ENCODE measurements at regions not wholly inside any gene's neighbourhood (a gene's known extent, or its start where the extent isn't known, plus 50 kb on each side); places are given as distances from the start of the nearest gene placed in this dataset.

DNA sequence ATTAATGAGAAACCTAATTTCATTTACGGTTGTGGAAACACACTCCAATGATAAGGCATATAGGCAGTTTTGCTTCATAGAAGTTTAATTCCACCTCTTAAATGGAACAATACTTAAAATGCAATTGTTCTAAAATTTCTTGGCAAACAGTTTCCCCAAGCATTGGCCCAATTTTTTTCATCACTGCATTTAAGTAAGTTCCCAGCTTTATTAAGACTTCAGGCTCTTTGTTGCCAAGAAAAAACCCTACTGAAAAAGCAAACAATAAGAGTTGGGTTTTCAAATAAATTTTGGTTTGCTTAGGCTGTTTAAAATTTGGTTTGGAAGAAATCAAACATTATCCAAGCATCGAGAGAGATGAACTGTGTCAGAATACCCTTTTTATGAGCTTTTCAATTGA is 690.9 kb upstream of the NRSN1 start (continued):
- TF ChIP-seq, protein P1, sequence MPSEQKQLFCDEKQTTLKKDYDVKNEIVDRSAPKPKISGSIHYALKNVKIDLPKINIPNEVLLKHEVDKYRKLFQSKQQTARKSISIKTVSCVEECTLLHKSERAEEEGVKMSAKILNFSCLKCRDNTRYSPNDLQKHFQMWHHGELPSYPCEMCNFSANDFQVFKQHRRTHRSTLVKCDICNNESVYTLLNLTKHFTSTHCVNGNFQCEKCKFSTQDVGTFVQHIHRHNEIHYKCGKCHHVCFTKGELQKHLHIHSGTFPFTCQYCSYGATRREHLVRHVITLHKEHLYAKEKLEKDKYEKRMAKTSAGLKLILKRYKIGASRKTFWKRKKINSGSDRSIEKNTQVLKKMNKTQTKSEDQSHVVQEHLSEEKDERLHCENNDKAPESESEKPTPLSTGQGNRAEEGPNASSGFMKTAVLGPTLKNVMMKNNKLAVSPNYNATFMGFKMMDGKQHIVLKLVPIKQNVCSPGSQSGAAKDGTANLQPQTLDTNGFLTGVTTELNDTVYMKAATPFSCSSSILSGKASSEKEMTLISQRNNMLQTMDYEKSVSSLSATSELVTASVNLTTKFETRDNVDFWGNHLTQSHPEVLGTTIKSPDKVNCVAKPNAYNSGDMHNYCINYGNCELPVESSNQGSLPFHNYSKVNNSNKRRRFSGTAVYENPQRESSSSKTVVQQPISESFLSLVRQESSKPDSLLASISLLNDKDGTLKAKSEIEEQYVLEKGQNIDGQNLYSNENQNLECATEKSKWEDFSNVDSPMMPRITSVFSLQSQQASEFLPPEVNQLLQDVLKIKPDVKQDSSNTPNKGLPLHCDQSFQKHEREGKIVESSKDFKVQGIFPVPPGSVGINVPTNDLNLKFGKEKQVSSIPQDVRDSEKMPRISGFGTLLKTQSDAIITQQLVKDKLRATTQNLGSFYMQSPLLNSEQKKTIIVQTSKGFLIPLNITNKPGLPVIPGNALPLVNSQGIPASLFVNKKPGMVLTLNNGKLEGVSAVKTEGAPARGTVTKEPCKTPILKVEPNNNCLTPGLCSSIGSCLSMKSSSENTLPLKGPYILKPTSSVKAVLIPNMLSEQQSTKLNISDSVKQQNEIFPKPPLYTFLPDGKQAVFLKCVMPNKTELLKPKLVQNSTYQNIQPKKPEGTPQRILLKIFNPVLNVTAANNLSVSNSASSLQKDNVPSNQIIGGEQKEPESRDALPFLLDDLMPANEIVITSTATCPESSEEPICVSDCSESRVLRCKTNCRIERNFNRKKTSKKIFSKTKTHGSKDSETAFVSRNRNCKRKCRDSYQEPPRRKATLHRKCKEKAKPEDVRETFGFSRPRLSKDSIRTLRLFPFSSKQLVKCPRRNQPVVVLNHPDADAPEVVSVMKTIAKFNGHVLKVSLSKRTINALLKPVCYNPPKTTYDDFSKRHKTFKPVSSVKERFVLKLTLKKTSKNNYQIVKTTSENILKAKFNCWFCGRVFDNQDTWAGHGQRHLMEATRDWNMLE (tag by site-specific recombination; conservative IDR thresholded peaks at IDR 0.05; ENCODE audit: low read depth): no peak
- TF ChIP-seq ZNF623 (tag by site-specific recombination; IDR thresholded peaks at IDR 0.05) (no peak), ZNF266 (tag by site-specific recombination; IDR thresholded peaks at IDR 0.05; ENCODE audit: low read depth) (no peak), ZNF664 (tag by site-specific recombination; IDR thresholded peaks at IDR 0.05) (no peak), ZNF214 (tag by site-specific recombination; IDR thresholded peaks at IDR 0.05; ENCODE audit: borderline replicate concordance) (no peak), ZNF10 (tag by site-specific recombination; IDR thresholded peaks at IDR 0.05) (no peak), ZNF658 (tag by site-specific recombination; IDR thresholded peaks at IDR 0.05) (no peak)
- TF ChIP-seq, protein P2, sequence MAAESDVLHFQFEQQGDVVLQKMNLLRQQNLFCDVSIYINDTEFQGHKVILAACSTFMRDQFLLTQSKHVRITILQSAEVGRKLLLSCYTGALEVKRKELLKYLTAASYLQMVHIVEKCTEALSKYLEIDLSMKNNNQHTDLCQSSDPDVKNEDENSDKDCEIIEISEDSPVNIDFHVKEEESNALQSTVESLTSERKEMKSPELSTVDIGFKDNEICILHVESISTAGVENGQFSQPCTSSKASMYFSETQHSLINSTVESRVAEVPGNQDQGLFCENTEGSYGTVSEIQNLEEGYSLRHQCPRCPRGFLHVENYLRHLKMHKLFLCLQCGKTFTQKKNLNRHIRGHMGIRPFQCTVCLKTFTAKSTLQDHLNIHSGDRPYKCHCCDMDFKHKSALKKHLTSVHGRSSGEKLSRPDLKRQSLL (tag by site-specific recombination; IDR thresholded peaks at IDR 0.05): no peak
- TF ChIP-seq, protein P3, sequence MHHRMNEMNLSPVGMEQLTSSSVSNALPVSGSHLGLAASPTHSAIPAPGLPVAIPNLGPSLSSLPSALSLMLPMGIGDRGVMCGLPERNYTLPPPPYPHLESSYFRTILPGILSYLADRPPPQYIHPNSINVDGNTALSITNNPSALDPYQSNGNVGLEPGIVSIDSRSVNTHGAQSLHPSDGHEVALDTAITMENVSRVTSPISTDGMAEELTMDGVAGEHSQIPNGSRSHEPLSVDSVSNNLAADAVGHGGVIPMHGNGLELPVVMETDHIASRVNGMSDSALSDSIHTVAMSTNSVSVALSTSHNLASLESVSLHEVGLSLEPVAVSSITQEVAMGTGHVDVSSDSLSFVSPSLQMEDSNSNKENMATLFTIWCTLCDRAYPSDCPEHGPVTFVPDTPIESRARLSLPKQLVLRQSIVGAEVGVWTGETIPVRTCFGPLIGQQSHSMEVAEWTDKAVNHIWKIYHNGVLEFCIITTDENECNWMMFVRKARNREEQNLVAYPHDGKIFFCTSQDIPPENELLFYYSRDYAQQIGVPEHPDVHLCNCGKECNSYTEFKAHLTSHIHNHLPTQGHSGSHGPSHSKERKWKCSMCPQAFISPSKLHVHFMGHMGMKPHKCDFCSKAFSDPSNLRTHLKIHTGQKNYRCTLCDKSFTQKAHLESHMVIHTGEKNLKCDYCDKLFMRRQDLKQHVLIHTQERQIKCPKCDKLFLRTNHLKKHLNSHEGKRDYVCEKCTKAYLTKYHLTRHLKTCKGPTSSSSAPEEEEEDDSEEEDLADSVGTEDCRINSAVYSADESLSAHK (tag by site-specific recombination; IDR thresholded peaks at IDR 0.05): no peak
- TF ChIP-seq, protein P4, sequence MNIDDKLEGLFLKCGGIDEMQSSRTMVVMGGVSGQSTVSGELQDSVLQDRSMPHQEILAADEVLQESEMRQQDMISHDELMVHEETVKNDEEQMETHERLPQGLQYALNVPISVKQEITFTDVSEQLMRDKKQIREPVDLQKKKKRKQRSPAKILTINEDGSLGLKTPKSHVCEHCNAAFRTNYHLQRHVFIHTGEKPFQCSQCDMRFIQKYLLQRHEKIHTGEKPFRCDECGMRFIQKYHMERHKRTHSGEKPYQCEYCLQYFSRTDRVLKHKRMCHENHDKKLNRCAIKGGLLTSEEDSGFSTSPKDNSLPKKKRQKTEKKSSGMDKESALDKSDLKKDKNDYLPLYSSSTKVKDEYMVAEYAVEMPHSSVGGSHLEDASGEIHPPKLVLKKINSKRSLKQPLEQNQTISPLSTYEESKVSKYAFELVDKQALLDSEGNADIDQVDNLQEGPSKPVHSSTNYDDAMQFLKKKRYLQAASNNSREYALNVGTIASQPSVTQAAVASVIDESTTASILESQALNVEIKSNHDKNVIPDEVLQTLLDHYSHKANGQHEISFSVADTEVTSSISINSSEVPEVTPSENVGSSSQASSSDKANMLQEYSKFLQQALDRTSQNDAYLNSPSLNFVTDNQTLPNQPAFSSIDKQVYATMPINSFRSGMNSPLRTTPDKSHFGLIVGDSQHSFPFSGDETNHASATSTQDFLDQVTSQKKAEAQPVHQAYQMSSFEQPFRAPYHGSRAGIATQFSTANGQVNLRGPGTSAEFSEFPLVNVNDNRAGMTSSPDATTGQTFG (tag by site-specific recombination; IDR thresholded peaks at IDR 0.05; ENCODE audit: borderline replicate concordance): no peak

DNA sequence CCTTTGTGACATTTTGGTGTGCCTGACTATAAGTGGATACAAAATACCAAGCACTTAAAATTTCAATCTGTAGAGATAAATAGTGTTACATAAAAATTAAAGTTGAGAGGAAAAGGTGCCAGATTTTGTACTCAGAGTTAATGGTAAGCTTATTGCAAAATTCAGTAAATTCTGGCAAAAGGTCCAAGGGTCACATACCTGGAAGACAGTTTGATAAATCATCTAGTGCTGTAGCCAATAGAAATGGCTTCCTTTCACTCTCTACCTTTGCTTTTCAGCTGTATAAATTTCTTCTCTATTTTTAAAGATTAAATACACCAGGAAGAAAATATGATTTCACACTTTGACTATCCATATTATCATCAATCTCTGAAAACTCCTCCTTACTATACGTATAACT is 690.2 kb upstream of the NRSN1 start:
- POLR2A ChIA-PET: no interaction called here
- no peaks in the 10 kb centered on the region for H3K36me3 ChIP-seq (ENCODE audit: control insufficient read depth in 2 of 2, insufficient read depth in 1 of 2, low read length in 2 of 2)
- CTCF ChIA-PET: interaction anchor here (0.6 to 1.5 kb wide), 2 partner anchors 21 to 120 kb away, joined by 4 read pairs; no protein-coding TSS in a partner anchor
- no peaks in the 10 kb centered on the region for H3K4me1 ChIP-seq (ENCODE audit: control insufficient read depth, insufficient read depth, low read length)
- H3K9me3 ChIP-seq (ENCODE audit: control insufficient read depth, insufficient read depth, low read depth, low read length): no peaks in the 10 kb centered on the region
- TF ChIP-seq ZNF302 (tag by site-specific recombination; IDR thresholded peaks at IDR 0.05; ENCODE audit: low read depth): no peak
- no peak for TF ChIP-seq HOXA7 (CRISPR knock-in tag; IDR thresholded peaks at IDR 0.05; ENCODE audit: borderline replicate concordance)
- no peak for TF ChIP-seq GFI1B (tag by site-specific recombination; IDR thresholded peaks at IDR 0.05)
- TF ChIP-seq ZNF175 (tag by site-specific recombination; IDR thresholded peaks at IDR 0.05): no peak
- no peak for TF ChIP-seq ZNF596 (tag by site-specific recombination; IDR thresholded peaks at IDR 0.05)
- TF ChIP-seq ZNF138 (tag by site-specific recombination; IDR thresholded peaks at IDR 0.05; ENCODE audit: borderline replicate concordance): no peak
- no peak for TF ChIP-seq ZBTB8A (tag by site-specific recombination; IDR thresholded peaks at IDR 0.05)
- TF ChIP-seq ZNF624 (tag by site-specific recombination; IDR thresholded peaks at IDR 0.05): no peak
- TF ChIP-seq ZBTB21 (tag by site-specific recombination; IDR thresholded peaks at IDR 0.05): no peak
- TF ChIP-seq, protein P5, sequence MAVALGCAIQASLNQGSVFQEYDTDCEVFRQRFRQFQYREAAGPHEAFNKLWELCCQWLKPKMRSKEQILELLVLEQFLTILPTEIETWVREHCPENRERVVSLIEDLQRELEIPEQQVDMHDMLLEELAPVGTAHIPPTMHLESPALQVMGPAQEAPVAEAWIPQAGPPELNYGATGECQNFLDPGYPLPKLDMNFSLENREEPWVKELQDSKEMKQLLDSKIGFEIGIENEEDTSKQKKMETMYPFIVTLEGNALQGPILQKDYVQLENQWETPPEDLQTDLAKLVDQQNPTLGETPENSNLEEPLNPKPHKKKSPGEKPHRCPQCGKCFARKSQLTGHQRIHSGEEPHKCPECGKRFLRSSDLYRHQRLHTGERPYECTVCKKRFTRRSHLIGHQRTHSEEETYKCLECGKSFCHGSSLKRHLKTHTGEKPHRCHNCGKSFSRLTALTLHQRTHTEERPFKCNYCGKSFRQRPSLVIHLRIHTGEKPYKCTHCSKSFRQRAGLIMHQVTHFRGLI (tag by site-specific recombination; IDR thresholded peaks at IDR 0.05): no peak
- TF ChIP-seq KLF16 (tag by site-specific recombination; IDR thresholded peaks at IDR 0.05): no peak
- no peak for TF ChIP-seq GLI2 (tag by site-specific recombination; IDR thresholded peaks at IDR 0.05; ENCODE audit: borderline replicate concordance, low read depth)
- no peak for TF ChIP-seq ZNF660 (tag by site-specific recombination; IDR thresholded peaks at IDR 0.05)
- TF ChIP-seq MEIS1 (CRISPR knock-in tag; IDR thresholded peaks at IDR 0.05; ENCODE audit: borderline replicate concordance): no peak
- TF ChIP-seq ZNF239 (tag by site-specific recombination; IDR thresholded peaks at IDR 0.05): no peak
- H3K4me3 ChIP-seq (ENCODE audit: low read depth, low read length): no peak overlapping the region
- no peak overlapping the region for H3K27ac ChIP-seq (ENCODE audit: extremely low read depth, low read depth, low read length)
